ENCODE measurements at regions not wholly inside any gene's neighbourhood (a gene's known extent, or its start where the extent isn't known, plus 50 kb on each side); places are given as distances from the start of the nearest gene placed in this dataset.

DNA sequence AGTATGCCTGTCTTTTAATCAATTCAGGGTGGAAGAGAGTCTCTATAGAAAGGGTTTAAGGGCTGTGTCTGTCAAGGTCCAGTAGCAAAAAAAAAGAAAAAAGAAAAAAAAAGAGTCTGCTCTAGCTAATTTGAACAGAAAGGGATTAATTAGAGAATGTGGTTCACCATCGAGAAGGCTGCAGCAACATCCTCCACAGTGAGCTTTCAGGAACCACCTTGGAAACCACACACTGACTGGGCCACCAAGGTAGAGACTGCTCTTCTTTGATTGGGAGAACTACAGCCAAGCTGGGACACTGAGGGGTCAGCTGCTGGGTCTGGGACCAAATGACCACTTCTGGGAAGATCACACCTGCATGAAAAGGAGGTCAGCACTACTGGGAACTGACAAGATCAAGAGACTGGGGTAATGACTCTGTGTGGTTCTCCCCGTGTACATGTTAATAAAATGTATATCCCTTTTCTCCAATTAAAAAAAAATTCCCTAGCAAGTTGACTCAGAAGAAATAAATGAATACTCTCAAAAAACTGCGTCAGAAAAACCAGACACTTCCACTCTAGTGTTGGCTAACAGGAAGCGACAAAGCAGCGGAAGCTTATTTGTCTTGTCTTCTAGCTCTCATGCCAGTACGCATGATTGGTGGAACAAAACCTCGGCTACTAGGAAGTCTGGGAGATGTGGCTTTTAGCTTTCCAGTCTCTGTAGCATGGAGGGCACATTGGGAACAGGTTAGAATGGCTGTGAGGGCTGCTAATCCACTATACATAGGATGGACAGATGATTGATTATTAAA is 60.0 kb upstream of the IVNS1ABP start:
- intact Hi-C loops (cut with micrococcal nuclease): loop anchor here (2.0 kb wide), 1 partner anchor 60 kb away; the partner anchor contains the start of gene IVNS1ABP

DNA sequence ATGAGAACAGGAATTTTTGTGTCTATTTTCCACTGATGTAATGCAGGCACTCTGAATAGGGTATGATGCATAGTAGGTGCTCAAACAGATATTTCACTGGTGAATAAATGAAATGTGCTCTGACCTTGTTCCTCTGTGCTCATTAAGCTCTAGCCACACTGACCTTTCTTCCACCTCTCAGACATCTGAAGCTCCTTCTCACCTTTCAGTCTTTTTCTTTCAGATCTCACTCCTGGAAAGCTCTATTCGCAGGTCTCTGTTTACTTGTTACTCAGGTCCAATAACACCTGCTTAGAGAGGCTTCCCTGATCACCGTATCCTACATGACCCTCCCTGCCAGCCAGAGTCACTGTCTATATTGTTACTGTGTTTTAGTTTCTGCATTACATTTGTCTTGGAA is 59.2 kb upstream of the IVNS1ABP start:
- intact Hi-C loops (cut with micrococcal nuclease): loop anchor here (2.0 kb wide), 1 partner anchor 59 kb away; the partner anchor contains the start of gene IVNS1ABP

DNA sequence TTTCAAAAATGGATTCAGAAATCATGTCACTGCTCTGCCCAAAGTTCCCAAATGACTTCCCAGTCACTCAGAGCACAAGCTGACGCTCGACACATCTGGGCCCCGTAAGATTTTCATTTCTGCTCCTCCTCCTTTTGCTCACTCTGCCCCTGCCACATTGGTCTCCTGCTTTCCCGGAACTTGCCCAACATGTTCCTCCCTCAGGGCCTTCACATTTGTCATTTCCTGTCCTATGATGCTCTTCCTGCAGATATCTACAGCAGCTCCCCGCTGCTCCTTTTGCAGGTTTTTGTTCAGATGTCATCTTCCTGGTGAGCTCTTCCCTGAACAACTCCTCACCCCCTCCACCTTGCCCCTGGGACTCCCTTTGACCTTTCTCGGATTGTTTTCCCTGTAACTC is 58.5 kb upstream of the IVNS1ABP start:
- intact Hi-C loops (cut with micrococcal nuclease): loop anchor here (2.0 kb wide), 1 partner anchor 63 kb away; no protein-coding TSS in a partner anchor

DNA sequence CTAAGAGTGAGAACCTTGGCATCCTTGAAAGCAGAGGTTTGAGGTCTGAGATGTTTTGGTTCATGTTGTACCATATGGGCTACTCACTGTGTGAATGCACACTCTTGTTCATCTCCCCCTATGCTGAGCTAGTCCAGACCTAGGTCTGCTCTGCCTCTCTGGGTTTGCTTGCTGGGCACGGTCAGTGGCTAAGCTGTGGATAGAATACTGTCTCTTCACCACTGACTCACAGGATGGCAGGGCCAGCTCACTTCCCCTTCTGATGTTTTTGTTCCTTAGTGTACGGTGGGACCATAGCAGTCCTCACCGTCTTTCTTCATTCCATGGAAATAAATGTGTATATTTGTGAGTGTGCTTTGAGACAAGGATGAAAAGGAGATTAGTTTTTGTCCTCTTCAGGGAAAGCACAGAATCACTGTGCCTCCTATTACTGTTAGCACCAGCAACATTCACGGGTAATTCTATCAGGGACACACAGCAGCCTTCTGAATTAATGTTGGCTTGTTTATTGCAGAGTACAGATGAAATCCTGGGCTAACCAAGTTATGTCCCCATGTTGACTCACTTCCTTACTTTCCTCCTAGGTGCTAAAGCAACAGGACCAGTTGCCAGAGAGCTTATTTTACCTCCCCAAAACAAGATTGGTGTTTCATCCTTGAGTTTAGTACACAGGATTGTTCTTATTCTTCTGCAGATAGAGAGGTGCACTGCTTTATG is 56.9 kb upstream of the IVNS1ABP start:
- intact Hi-C loops (cut with micrococcal nuclease): loop anchor here (2.0 to 5.0 kb wide), 3 partner anchors 37 to 65 kb away; no protein-coding TSS in a partner anchor

DNA sequence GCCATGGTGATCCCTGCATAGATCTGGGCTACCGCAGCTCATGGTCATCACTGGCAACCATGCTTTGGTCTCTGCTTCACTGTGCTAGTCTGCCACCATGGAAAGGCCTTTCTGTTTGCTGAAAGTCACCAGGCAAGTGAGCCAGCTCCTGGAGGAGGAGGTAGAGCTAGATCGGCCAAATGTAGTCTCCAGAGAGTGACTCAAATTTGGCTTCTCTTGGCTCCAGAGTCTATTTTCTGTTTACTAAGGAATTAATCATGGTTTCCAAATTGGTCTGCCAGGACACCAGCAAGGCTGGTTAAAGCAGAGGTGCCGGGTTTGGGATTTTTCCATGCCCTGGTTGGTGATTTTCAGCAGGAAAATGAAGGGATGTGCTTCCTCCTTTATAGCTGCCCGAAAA is 52.7 kb upstream of the IVNS1ABP start:
- intact Hi-C loops (cut with micrococcal nuclease): loop anchor here (5.0 kb wide), 1 partner anchor 32 kb away; no protein-coding TSS in a partner anchor

DNA sequence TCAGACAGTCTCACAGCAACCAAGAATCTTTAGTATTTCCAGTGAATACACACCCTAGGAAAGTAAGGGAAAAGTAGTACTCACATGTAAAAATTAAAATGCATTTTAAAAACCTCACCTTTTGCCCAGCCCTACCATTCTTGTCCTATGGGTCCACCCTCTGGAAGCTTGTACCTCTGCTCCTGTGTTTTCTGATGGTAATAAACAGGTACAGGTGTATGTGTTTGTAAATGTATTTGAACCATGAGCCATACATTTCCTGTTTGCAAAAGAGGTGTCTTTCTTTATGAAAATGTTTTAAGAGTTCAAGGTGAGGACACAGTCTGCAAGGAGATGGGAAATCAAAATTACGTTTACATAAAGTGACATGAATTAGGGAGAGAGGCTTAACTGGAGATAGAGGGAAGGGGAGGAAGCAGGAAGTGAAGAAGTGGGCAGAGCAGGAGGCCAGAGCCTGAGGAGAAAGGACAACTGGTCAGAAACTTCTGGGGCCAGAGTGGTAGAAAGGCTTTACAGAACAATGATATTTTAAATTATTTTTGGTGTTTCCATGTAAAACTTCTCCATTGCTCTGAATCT is 52.0 kb upstream of the IVNS1ABP start:
- intact Hi-C loops (cut with micrococcal nuclease): no loop called here

DNA sequence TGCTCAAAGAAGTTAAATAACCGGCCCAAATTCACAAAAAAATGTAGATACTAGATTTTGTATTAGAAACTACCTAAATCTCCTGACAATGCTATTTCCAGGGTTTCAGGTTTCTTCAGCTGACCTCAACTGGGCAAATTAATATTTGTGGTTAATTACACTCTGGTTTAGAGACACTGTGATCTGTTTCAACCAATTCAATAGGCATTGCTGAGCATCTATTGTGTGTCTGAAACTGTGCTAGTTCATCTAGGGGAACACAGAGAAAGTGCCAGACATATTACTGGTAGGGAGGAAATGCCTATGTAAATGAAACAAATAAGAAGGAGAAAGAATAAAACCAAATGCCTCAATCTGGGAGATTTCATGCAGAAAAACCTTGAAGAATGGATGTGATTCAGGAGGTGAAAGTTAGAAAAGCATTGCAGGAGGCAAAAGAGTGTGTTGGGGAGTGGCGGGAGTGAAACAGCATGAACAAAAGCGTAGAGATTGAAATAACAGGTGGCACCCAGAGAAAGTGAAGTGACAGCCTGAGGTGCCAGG is 51.3 kb upstream of the IVNS1ABP start:
- intact Hi-C loops (cut with micrococcal nuclease): no loop called here

DNA sequence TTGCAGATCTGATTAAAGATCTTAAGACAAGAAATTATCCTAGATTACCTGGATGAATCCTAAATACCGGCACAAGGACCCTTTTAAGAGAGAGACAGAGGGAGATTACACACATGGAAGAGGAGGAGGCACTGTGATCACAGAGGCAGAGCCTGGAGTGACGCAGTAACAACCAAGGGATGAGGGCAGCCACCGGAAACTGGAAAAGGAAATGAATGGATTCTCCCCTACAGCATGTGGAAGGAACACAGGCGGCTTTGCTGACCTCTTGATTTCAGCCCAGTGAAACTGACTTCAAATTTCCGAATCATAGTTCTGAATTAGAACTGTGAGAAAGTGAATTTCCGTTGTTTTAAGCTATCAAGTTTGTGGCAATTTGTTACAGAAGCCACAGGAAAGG is 50.2 kb upstream of the IVNS1ABP start:
- intact Hi-C loops (cut with micrococcal nuclease): no loop called here

Measured in T-helper 1 cell treated with Interleukin-12 subunit alpha and Interleukin-12 subunit beta and Interleukin-4 antibody, amounts not matched to agents 30 ng/mL and 1 ng/mL, for 36 hours (primary cell).